HUES6 (cell line): ENCODE measurements at regions not wholly inside any gene's neighbourhood (a gene's known extent, or its start where the extent isn't known, plus 50 kb on each side); places are given as distances from the start of the nearest gene placed in this dataset.

ENCODE experiments used
- H3K27ac ChIP-seq: 2 replicates; pipeline ENCODE4 v1.7.0; 2013; ENCODE audit warnings: low read depth, mild to moderate bottlenecking, low read length, inconsistent platforms
- H3K27me3 ChIP-seq: 2 replicates; pipeline ENCODE4 v1.6.1; 2013; ENCODE audit warnings: low read length; ENCODE audit not compliant: control insufficient read depth, insufficient read depth
- H3K36me3 ChIP-seq: 2 replicates; pipeline ENCODE4 v1.6.1; 2013; ENCODE audit warnings: low read length; ENCODE audit not compliant: control insufficient read depth, insufficient read depth
- H3K4me1 ChIP-seq: 2 replicates; pipeline ENCODE4 v1.6.1; 2013; ENCODE audit warnings: low read length; ENCODE audit not compliant: control insufficient read depth, insufficient read depth
- H3K4me3 ChIP-seq: 2 replicates; pipeline ENCODE4 v1.5.1; 2013; ENCODE audit warnings: low read depth, low read length
- H3K9ac ChIP-seq: one replicate; pipeline ENCODE4 v1.6.1; 2013; ENCODE audit warnings: mild to moderate bottlenecking, low read length
- H3K9me3 ChIP-seq: 2 replicates; pipeline ENCODE4 v1.6.1; 2013; ENCODE audit warnings: low read depth, low read length; ENCODE audit not compliant: control insufficient read depth, insufficient read depth

DNA sequence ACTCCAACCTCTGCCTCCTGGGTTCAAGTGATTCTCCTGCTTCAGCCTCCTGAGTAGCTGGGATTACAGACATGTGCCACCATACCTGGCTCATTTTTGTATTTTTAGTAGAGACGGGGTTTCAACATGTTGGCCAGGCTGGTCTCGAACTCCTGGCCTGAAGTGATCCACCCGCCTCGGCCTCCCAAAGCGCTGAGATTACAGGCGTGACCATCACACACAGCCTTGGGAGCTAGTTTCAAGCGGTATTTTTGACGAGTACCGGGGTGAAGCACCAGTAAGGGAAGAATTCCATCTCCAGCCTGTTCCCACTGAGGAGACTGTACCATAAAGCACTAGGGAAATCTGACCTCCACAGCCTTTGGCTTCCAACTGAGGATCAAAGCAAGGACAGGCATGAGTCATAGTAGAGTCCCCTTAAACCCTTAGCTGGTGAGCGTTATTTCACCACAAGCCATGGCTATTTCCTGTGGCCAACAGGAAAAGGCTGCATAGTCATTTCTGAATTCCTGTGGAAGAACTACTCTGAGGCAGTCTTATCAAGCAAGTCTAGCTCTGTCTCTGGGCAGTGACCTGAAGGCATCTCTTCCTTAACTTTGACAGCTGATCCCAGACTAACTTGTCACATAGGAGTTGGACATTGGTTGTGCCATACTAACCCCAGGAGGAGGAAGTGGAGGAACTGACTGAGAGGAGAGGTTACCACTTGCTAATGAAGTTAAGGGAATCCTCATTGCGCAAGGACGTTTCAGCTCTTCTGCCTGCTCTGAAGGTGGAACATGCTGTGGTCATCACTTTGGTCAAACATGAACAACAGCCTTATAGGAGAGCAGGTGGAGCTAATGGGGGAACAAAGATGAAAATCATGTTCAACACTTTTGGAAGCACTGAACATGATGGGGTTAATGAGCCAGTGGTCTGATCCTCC, 85.8 kb upstream of the DMRT1 start:
- peaks cover 5% of the 10 kb centered on the region; the same call in 1 of the 2 replicates for H3K4me1 ChIP-seq
- H3K27ac ChIP-seq, result no peak overlapping the region
- H3K27me3 ChIP-seq, result no peaks in the 10 kb centered on the region
- no peak overlapping the region for H3K4me3 ChIP-seq
- no peak overlapping the region for H3K9ac ChIP-seq
- H3K9me3 ChIP-seq, result no peaks in the 10 kb centered on the region
- no peaks in the 10 kb centered on the region for H3K36me3 ChIP-seq

DNA sequence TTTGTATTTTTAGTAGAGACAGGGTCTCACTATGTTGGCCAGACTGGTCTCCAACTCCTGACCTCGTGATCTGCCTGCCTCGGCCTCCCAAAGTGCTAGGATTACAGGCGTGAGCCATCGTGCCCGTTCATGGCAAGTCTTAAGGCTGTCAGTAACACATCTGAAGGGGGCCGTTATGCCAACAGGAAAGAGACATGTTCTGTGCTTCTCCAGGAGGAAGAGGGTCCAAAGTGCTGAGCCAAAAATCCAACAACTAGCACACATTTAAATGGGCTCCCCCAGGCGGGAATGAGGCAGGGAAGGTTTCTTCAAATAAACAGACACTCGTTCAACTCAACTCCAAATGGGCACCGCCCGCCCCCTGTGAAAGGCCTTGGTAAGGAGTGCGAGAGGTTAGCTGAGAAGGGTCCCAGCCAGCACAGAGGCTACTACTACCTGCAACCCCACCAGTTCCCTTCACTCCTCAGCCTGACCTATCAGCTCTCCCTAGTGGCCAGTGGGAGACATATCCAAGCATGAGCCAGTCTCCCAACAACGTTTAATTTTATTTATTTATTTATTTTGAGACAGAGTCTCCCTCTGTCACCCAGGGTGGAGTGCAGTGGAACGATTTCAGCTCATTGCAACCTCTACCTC, 84.1 kb upstream of the DMRT1 start:
- Histone ChIP-seq H3K36me3 (no peaks in the 10 kb centered on the region), H3K9ac (no peak overlapping the region), H3K9me3 (no peaks in the 10 kb centered on the region), H3K27ac (no peak overlapping the region), H3K4me1 (peaks cover 5% of the 10 kb centered on the region; the same call in 1 of the 2 replicates), H3K4me3 (no peak overlapping the region), H3K27me3 (no peaks in the 10 kb centered on the region)

DNA sequence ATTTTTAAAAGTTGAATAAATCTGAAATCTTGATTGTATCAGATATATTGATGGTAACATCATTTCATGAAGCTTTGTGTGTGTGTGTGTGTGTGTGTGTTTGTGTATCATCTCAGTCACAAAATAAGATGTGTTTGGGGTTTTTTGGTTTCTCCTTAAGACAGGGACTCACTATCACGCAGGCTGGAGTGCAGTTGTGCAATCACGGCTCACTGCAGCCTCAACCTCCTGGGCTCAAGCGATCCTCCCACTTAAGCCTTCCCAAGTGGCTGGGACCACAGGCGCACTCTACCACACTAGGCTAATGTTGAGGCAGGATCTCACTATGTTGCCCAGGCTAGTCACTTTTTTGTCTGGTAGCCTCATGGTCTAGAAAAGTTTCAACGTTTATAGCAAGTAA, 83.4 kb upstream of the DMRT1 start:
- Histone ChIP-seq H3K9ac (no peak overlapping the region), H3K4me3 (no peak overlapping the region), H3K27ac (no peak overlapping the region), H3K36me3 (no peaks in the 10 kb centered on the region), H3K9me3 (no peaks in the 10 kb centered on the region), H3K4me1 (peaks cover 5% of the 10 kb centered on the region; the same call in 1 of the 2 replicates), H3K27me3 (no peaks in the 10 kb centered on the region)

GRCh38 chr9:759541-759940, 82.0 kb upstream of the DMRT1 start:
- Histone ChIP-seq H3K9me3 (no peaks in the 10 kb centered on the region), H3K4me1 (peaks cover 5% of the 10 kb centered on the region; the same call in 1 of the 2 replicates), H3K36me3 (no peaks in the 10 kb centered on the region), H3K4me3 (no peak overlapping the region), H3K27me3 (no peaks in the 10 kb centered on the region), H3K9ac (no peak overlapping the region), H3K27ac (no peak overlapping the region)

DNA sequence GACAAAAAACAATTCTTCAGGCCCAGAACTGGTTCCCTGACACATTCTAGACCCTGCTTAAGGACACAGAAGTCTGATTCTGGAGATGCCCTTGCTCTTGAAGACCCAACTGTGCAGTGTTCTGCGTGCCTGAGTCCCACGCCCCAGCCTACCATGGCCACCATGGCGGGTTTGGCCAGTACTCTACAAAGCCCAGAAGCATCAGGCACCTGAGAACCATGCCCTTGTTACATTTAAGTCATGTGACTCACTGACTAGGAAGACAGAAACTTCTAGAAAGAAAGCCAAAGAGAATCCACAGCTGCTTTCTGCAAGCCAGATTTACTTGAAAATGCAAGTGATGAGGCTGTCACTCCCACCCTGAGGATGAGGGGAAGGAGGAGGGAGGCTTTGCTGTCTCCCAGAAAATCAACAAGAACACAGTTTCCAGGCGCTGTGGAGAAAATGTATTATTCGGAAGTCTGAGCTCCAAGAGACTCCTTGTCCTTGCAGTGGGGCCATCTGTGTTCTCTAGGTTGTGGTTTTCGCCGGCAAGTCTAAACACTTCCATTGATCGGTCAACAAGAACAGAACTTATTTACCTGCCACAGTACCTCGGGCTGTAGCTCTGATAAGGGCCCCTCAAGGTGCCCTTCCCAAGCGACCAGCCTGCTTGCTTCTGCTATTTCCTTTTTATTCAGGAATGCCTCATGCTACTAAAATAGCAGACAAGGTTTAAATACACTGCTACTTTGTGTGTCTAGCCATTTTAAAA, 81.3 kb upstream of the DMRT1 start:
- Histone ChIP-seq H3K27ac (no peak overlapping the region), H3K9ac (no peak overlapping the region), H3K4me3 (no peak overlapping the region), H3K27me3 (no peaks in the 10 kb centered on the region), H3K4me1 (peaks cover 6% of the 10 kb centered on the region), H3K9me3 (no peaks in the 10 kb centered on the region), H3K36me3 (no peaks in the 10 kb centered on the region)

- Histone ChIP-seq H3K4me3 (no peak overlapping the region), H3K4me1 (peaks cover 3% of the 10 kb centered on the region; the same call in 1 of the 2 replicates), H3K9me3 (peaks cover under 1% of the 10 kb centered on the region; the same call in 1 of the 2 replicates), H3K9ac (no peak overlapping the region), H3K27me3 (no peaks in the 10 kb centered on the region), H3K36me3 (no peaks in the 10 kb centered on the region), H3K27ac (no peak overlapping the region)
Observed at GRCh38 chr9:761176-761792, 80.2 kb upstream of the DMRT1 start.

- Histone ChIP-seq H3K9me3 (peaks cover 7% of the 10 kb centered on the region), H3K27me3 (no peaks in the 10 kb centered on the region), H3K4me3 (no peak overlapping the region), H3K36me3 (no peaks in the 10 kb centered on the region), H3K27ac (no peak overlapping the region), H3K9ac (no peak overlapping the region), H3K4me1 (peaks cover 3% of the 10 kb centered on the region; the same call in 1 of the 2 replicates)
Observed at GRCh38 chr9:761793-762560, 79.5 kb upstream of the DMRT1 start.

- H3K9ac ChIP-seq, result no peak overlapping the region
- H3K27me3 ChIP-seq, result no peaks in the 10 kb centered on the region
- H3K27ac ChIP-seq, result no peak overlapping the region
- peaks cover 3% of the 10 kb centered on the region; the same call in 1 of the 2 replicates for H3K4me1 ChIP-seq
- H3K9me3 ChIP-seq, result peaks cover 8% of the 10 kb centered on the region
- no peaks in the 10 kb centered on the region for H3K36me3 ChIP-seq
- no peak overlapping the region for H3K4me3 ChIP-seq
Observed at GRCh38 chr9:763692-764091, 77.8 kb upstream of the DMRT1 start.

GRCh38 chr9:764105-764524, 77.4 kb upstream of the DMRT1 start:
- Histone ChIP-seq H3K27ac (no peak overlapping the region), H3K4me3 (no peak overlapping the region), H3K9me3 (peaks cover 8% of the 10 kb centered on the region), H3K36me3 (no peaks in the 10 kb centered on the region), H3K27me3 (no peaks in the 10 kb centered on the region), H3K9ac (no peak overlapping the region), H3K4me1 (peaks cover 3% of the 10 kb centered on the region; the same call in 1 of the 2 replicates)

GRCh38 chr9:764986-765385, 76.5 kb upstream of the DMRT1 start:
- Histone ChIP-seq H3K27ac (no peak overlapping the region), H3K27me3 (no peaks in the 10 kb centered on the region), H3K9me3 (peaks cover 8% of the 10 kb centered on the region), H3K36me3 (no peaks in the 10 kb centered on the region), H3K4me3 (no peak overlapping the region), H3K9ac (no peak overlapping the region), H3K4me1 (peaks cover 3% of the 10 kb centered on the region; the same call in 1 of the 2 replicates)
